ENCODE measurements at regions not wholly inside any gene's neighbourhood (a gene's known extent, or its start where the extent isn't known, plus 50 kb on each side); places are given as distances from the start of the nearest gene placed in this dataset.

- DNase-seq (ENCODE audit: low read depth in 1 of 2, low spot score in 1 of 2): no peak
- no peaks in the 10 kb centered on the region for H3K27me3 ChIP-seq (ENCODE audit: insufficient read depth, poor library complexity, severe bottlenecking)
- TF ChIP-seq SPI1 (IDR thresholded peaks at IDR 0.05; ENCODE audit: borderline replicate concordance, low read depth) (no peak), CTCF (IDR thresholded peaks at IDR 0.05; ENCODE audit: insufficient read depth, low read length) (no peak), GABPA (IDR thresholded peaks at IDR 0.05; ENCODE audit: low read depth) (no peak), POLR2AphosphoS5 (IDR thresholded peaks at IDR 0.05; ENCODE audit: low read depth) (no peak), REST (IDR thresholded peaks at IDR 0.05; ENCODE audit: insufficient replicate concordance, low read depth) (no peak)
- H3K4me3 ChIP-seq (replicated peaks; ENCODE audit: insufficient read depth, low read length): no peak overlapping the region
- no peak overlapping the region for H3K27ac ChIP-seq (replicated peaks)
These were observed 75.1 kb upstream of the OSBPL11 start for GRCh38 chr3:125670352-125670751.

GRCh38 chr3:125670945-125671344 is 75.6 kb upstream of the OSBPL11 start:
- no peak for DNase-seq (ENCODE audit: low read depth in 1 of 2, low spot score in 1 of 2)
- no peak overlapping the region for H3K27ac ChIP-seq (replicated peaks)
- TF ChIP-seq CTCF (IDR thresholded peaks at IDR 0.05; ENCODE audit: insufficient read depth, low read length): no peak
- no peak for TF ChIP-seq REST (IDR thresholded peaks at IDR 0.05; ENCODE audit: insufficient replicate concordance, low read depth)
- no peak for TF ChIP-seq POLR2AphosphoS5 (IDR thresholded peaks at IDR 0.05; ENCODE audit: low read depth)
- no peak for TF ChIP-seq GABPA (IDR thresholded peaks at IDR 0.05; ENCODE audit: low read depth)
- TF ChIP-seq SPI1 (IDR thresholded peaks at IDR 0.05; ENCODE audit: borderline replicate concordance, low read depth): no peak
- H3K27me3 ChIP-seq (ENCODE audit: insufficient read depth, poor library complexity, severe bottlenecking): no peaks in the 10 kb centered on the region
- no peak overlapping the region for H3K4me3 ChIP-seq (replicated peaks; ENCODE audit: insufficient read depth, low read length)

GRCh38 chr3:125671461-125672243 is 76.4 kb upstream of the OSBPL11 start:
- no peaks in the 10 kb centered on the region for H3K27me3 ChIP-seq (ENCODE audit: insufficient read depth, poor library complexity, severe bottlenecking)
- no peak for TF ChIP-seq REST (IDR thresholded peaks at IDR 0.05; ENCODE audit: insufficient replicate concordance, low read depth)
- TF ChIP-seq POLR2AphosphoS5 (IDR thresholded peaks at IDR 0.05; ENCODE audit: low read depth): no peak
- TF ChIP-seq SPI1 (IDR thresholded peaks at IDR 0.05; ENCODE audit: borderline replicate concordance, low read depth): no peak
- TF ChIP-seq GABPA (IDR thresholded peaks at IDR 0.05; ENCODE audit: low read depth): no peak
- TF ChIP-seq CTCF (IDR thresholded peaks at IDR 0.05; ENCODE audit: insufficient read depth, low read length): no peak

More at GRCh38 chr3:125671461-125672243, 76.4 kb upstream of the OSBPL11 start:
- Histone ChIP-seq H3K27ac (replicated peaks) (no peak overlapping the region), H3K4me3 (replicated peaks; ENCODE audit: insufficient read depth, low read length) (no peak overlapping the region)
- no peak for DNase-seq (ENCODE audit: low read depth in 1 of 2, low spot score in 1 of 2)
